D341Med (cell line): ENCODE measurements at regions not wholly inside any gene's neighbourhood (a gene's known extent, or its start where the extent isn't known, plus 50 kb on each side); places are given as distances from the start of the nearest gene placed in this dataset.

ENCODE experiments used
- DNase-seq: peaks from one replicate; pipeline ENCODE4 v3.0.0; 2012; ENCODE audit warnings: low spot score

- DNase-seq = no peak
These were observed 235.2 kb downstream of the MTX2 start for GRCh38 chr2:176504440-176504839.

GRCh38 chr2:176507786-176508185, 238.5 kb downstream of the MTX2 start:
- DNase-seq = no peak

GRCh38 chr2:176508374-176508773, 239.1 kb downstream of the MTX2 start:
- no peak for DNase-seq

GRCh38 chr2:176508984-176509740, 239.9 kb downstream of the MTX2 start:
- no peak for DNase-seq

- no peak for DNase-seq
These were observed 245.0 kb downstream of the MTX2 start for GRCh38 chr2:176514276-176514675.

GRCh38 chr2:176514805-176515500, 245.7 kb downstream of the MTX2 start:
- no peak for DNase-seq

GRCh38 chr2:176516051-176516602, 246.9 kb downstream of the MTX2 start:
- DNase-seq = no peak

- DNase-seq = no peak
These were observed 249.6 kb downstream of the MTX2 start for GRCh38 chr2:176518823-176519222.

- no peak for DNase-seq
These were observed 252.8 kb downstream of the MTX2 start for GRCh38 chr2:176521878-176522670.

- DNase-seq = no peak
These were observed 255.8 kb downstream of the MTX2 start for GRCh38 chr2:176525086-176525485.

GRCh38 chr2:176526995-176527901, 258.0 kb downstream of the MTX2 start:
- DNase-seq = no peak

GRCh38 chr2:176531608-176532007, 262.4 kb downstream of the MTX2 start:
- DNase-seq = no peak

- no peak for DNase-seq
These were observed 264.4 kb downstream of the MTX2 start for GRCh38 chr2:176533505-176534193.

- no peak for DNase-seq
These were observed 265.7 kb downstream of the MTX2 start for GRCh38 chr2:176534798-176535466.

GRCh38 chr2:176535467-176536113, 266.3 kb downstream of the MTX2 start:
- no peak for DNase-seq

- DNase-seq = no peak
These were observed 267.3 kb downstream of the MTX2 start for GRCh38 chr2:176536439-176537133.

GRCh38 chr2:176537932-176538331, 268.7 kb downstream of the MTX2 start:
- DNase-seq = no peak

GRCh38 chr2:176540995-176541394, 271.8 kb downstream of the MTX2 start:
- no peak for DNase-seq

- no peak for DNase-seq
These were observed 273.2 kb downstream of the MTX2 start for GRCh38 chr2:176542476-176542875.
